ENCODE measurements at regions not wholly inside any gene's neighbourhood (a gene's known extent, or its start where the extent isn't known, plus 50 kb on each side); places are given as distances from the start of the nearest gene placed in this dataset.

DNA sequence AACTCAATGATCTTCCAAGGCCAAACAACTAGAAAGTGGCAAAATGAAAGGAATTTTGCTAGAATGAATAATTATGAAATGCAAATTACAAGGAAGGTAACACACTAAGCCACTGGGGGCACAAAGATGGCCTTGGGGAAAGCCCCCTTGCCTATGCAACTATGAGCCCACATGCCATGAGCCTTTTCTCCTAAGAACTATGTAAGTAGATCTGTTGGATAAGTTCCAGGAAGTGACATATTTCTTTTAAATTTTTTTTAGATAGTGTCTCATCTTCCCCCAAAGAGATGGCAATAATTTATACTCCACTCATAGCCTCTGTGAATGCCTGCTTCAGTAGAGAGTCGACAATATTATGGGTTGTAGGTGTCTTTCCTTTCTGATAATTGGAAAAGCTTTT, 257.8 kb downstream of the AUH start (continued):
- TF ChIP-seq ETS1 (IDR thresholded peaks at IDR 0.05) (no peak), POLR2AphosphoS5 (IDR thresholded peaks at IDR 0.05; ENCODE audit: low read depth) (no peak), NANOG (IDR thresholded peaks at IDR 0.05; ENCODE audit: borderline replicate concordance) (no peak), CTCF (conservative IDR thresholded peaks at IDR 0.05; ENCODE audit: low read depth in 2 of 2) (no peak), CREB1 (CRISPR knock-in tag; IDR thresholded peaks at IDR 0.05; ENCODE audit: low read depth) (no peak), EZH2phosphoT487 (IDR thresholded peaks at IDR 0.05; ENCODE audit: unreplicated experiment) (no peak), JUNB (IDR thresholded peaks at IDR 0.05; ENCODE audit: unreplicated experiment) (no peak), EZH2 (IDR thresholded peaks at IDR 0.05; ENCODE audit: low read depth, unreplicated experiment) (no peak), ZNF114 (CRISPR knock-in tag; IDR thresholded peaks at IDR 0.05) (no peak), STAT1 (IDR thresholded peaks at IDR 0.05; ENCODE audit: unreplicated experiment) (no peak), REST (IDR thresholded peaks at IDR 0.05; ENCODE audit: unreplicated experiment) (no peak)

DNA sequence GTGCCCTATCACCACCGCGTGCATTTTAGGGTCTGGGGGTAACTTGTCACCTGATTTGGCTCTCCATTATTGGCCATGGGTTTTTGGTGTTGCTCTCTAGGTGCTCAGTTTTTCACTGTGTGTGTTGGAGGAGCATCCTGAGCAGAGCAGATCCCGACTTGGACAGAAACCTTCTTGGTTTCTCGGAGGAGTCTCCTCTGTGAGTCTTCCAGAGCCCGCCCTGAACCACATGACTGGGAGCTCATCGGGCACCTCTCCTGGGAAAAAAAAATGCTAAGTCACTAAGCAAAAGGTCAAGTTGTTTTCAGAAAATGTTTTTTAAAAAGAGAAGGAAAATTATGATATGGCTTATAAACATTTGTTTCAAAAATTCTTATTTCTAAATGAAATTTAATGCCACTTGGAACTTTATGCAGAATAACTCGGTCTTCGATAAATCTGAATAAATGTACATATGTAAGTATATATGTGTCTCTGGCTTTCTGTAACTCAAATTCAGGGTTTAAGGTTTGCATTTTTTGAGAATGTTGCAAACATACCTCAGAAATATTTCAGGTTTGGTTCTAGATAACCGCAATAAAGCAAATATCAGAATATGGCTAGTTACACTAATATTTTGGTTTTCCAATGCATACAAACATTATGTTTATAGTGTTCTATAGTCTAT, 255.2 kb downstream of the AUH start:
- no peak overlapping the region for H3K4me2 ChIP-seq
- Mint-ChIP-seq H3K27me3 (ENCODE audit: insufficient read depth, low read depth, poor library complexity) (no peaks in the 10 kb centered on the region), H3K27ac (no peak overlapping the region), H3K36me3 (ENCODE audit: low read depth) (peaks cover 10% of the 10 kb centered on the region; the same call in 1 of the 3 replicates), H3K4me3 (no peak overlapping the region), H3K4me1 (peaks cover 3% of the 10 kb centered on the region), H3K9me3 (peaks cover 18% of the 10 kb centered on the region; the same call in 2 of the 3 replicates)
- no peaks in the 10 kb centered on the region for H3K79me2 ChIP-seq (replicated peaks; ENCODE audit: insufficient read depth)
- no peaks in the 10 kb centered on the region for H4K20me1 ChIP-seq (replicated peaks; ENCODE audit: insufficient read depth)
- H3K27ac ChIP-seq (ENCODE audit: low read depth): no peak overlapping the region
- no peaks in the 10 kb centered on the region for H3K4me1 ChIP-seq (ENCODE audit: insufficient read depth)
- no peak overlapping the region for H2AFZ ChIP-seq
- no peak for ATAC-seq
- no peaks in the 10 kb centered on the region for H3F3A ChIP-seq (replicated peaks; ENCODE audit: low read depth)
- no peaks in the 10 kb centered on the region; the same call in 1 of the 2 replicates for H3K9me2 ChIP-seq (ENCODE audit: insufficient read depth)
- no peaks in the 10 kb centered on the region for H3K27me3 ChIP-seq (ENCODE audit: insufficient read depth)
- no peaks in the 10 kb centered on the region for H3K36me3 ChIP-seq (ENCODE audit: insufficient read depth)
- no peak for DNase-seq (ENCODE audit: low spot score)
- H3K4me3 ChIP-seq: no peak overlapping the region
- TF ChIP-seq EZH2phosphoT487 (IDR thresholded peaks at IDR 0.05; ENCODE audit: unreplicated experiment): no peak
- TF ChIP-seq JUNB (IDR thresholded peaks at IDR 0.05; ENCODE audit: unreplicated experiment): no peak
- TF ChIP-seq EZH2 (IDR thresholded peaks at IDR 0.05; ENCODE audit: low read depth, unreplicated experiment): no peak
- no peak for TF ChIP-seq POLR2AphosphoS5 (IDR thresholded peaks at IDR 0.05; ENCODE audit: low read depth)
- TF ChIP-seq CTCF (conservative IDR thresholded peaks at IDR 0.05; ENCODE audit: low read depth in 2 of 2): no peak
- TF ChIP-seq ETS1 (IDR thresholded peaks at IDR 0.05): no peak
- no peak for TF ChIP-seq ZNF331 (CRISPR knock-in tag; IDR thresholded peaks at IDR 0.05; ENCODE audit: low read depth)
